Trophoblast cell (in vitro differentiated cells and primary cell): ENCODE measurements at regions not wholly inside any gene's neighbourhood (a gene's known extent, or its start where the extent isn't known, plus 50 kb on each side); places are given as distances from the start of the nearest gene placed in this dataset.

Experiments
- DNase-seq, 2 donors: peaks; one replicate each; pipeline ENCODE4 v3.0.0-alpha.2; 2016
- H2AFZ ChIP-seq: 2 replicates; pipeline ENCODE4 v1.6.1; 2013; ENCODE audit warnings: low read length, moderate library complexity, mild to moderate bottlenecking; ENCODE audit not compliant: insufficient read depth, poor library complexity
- H2AK5ac ChIP-seq: 2 replicates; pipeline ENCODE4 v1.6.1; 2013; ENCODE audit warnings: mild to moderate bottlenecking, low read length
- H2BK120ac ChIP-seq: 2 replicates; pipeline ENCODE4 v1.6.1; 2013; ENCODE audit warnings: low read length, mild to moderate bottlenecking, moderate library complexity; ENCODE audit not compliant: insufficient read depth, poor library complexity
- H2BK12ac ChIP-seq: 2 replicates; pipeline ENCODE4 v1.6.1; 2013; ENCODE audit warnings: mild to moderate bottlenecking, low read length, moderate library complexity
- H2BK5ac ChIP-seq: 2 replicates; pipeline ENCODE4 v1.6.1; 2013; ENCODE audit warnings: low read length, low read depth, moderate library complexity, mild to moderate bottlenecking; ENCODE audit not compliant: poor library complexity
- H3K14ac ChIP-seq: 2 replicates; pipeline ENCODE4 v1.6.1; 2013; ENCODE audit warnings: mild to moderate bottlenecking, low read length
- H3K18ac ChIP-seq: 2 replicates; pipeline ENCODE4 v1.6.1; 2013; ENCODE audit warnings: mild to moderate bottlenecking, low read length
- H3K23ac ChIP-seq: 2 replicates; pipeline ENCODE4 v1.6.1; 2013; ENCODE audit warnings: low read length
- H3K27ac ChIP-seq: 2 replicates; pipeline ENCODE4 v1.5.1; 2013; ENCODE audit warnings: low read depth, mild to moderate bottlenecking, inconsistent platforms, low read length, moderate library complexity
- H3K27me3 ChIP-seq: 2 replicates; pipeline ENCODE4 v1.6.1; 2013; ENCODE audit warnings: inconsistent platforms, mild to moderate bottlenecking, low read length, moderate library complexity; ENCODE audit not compliant: insufficient read depth
- H3K36me3 ChIP-seq, 2 experiments: 1 replicate in 1 of 2; 2 replicates in 1 of 2; pipeline ENCODE4 v1.6.1; 2013; ENCODE audit warnings: low read length in 2 of 2, mild to moderate bottlenecking in 2 of 2, moderate library complexity in 1 of 2; ENCODE audit not compliant: insufficient read depth in 2 of 2, control insufficient read depth in 1 of 2
- H3K4ac ChIP-seq: 2 replicates; pipeline ENCODE4 v1.6.1; 2013; ENCODE audit warnings: low read depth, mild to moderate bottlenecking, low read length, moderate library complexity
- H3K4me1 ChIP-seq, 2 experiments: 1 replicate in 1 of 2; 2 replicates in 1 of 2; pipeline ENCODE4 v1.6.1; 2013; ENCODE audit warnings: low read length in 2 of 2, mild to moderate bottlenecking in 2 of 2, moderate library complexity in 1 of 2; ENCODE audit not compliant: insufficient read depth in 2 of 2, control insufficient read depth in 1 of 2
- H3K4me2 ChIP-seq: 2 replicates; pipeline ENCODE4 v1.6.1; 2013; ENCODE audit warnings: inconsistent platforms, mild to moderate bottlenecking, low read length, moderate library complexity
- H3K4me3 ChIP-seq: 2 replicates; pipeline ENCODE4 v1.5.1; 2013; ENCODE audit warnings: mild to moderate bottlenecking, low read depth, low read length, inconsistent platforms
- H3K79me1 ChIP-seq: one replicate; pipeline ENCODE4 v1.6.1; 2013; ENCODE audit warnings: low read length
- H3K79me2 ChIP-seq: 2 replicates; pipeline ENCODE4 v1.6.1; 2013; ENCODE audit warnings: low read length, mild to moderate bottlenecking; ENCODE audit not compliant: control insufficient read depth, insufficient read depth, poor library complexity
- H3K9ac ChIP-seq: 2 replicates; pipeline ENCODE4 v1.6.1; 2013; ENCODE audit warnings: mild to moderate bottlenecking, low read length
- H3K9me3 ChIP-seq: 2 replicates; pipeline ENCODE4 v1.6.1; 2013; ENCODE audit warnings: low read depth, mild to moderate bottlenecking, control low read depth, inconsistent platforms, low read length; ENCODE audit not compliant: insufficient read depth
- H4K12ac ChIP-seq: 2 replicates; pipeline ENCODE4 v1.6.1; 2013; ENCODE audit warnings: low read depth, mild to moderate bottlenecking, low read length, moderate library complexity
- H4K8ac ChIP-seq: 2 replicates; pipeline ENCODE4 v1.6.1; 2013; ENCODE audit warnings: low read depth, mild to moderate bottlenecking, low read length, moderate library complexity
- H4K91ac ChIP-seq: one replicate; pipeline ENCODE4 v1.6.1; 2013; ENCODE audit warnings: low read depth, mild to moderate bottlenecking, low read length, moderate library complexity
- WGBS: extraction: QIAGEN DNeasy Blood & Tissue Kit; methylation state at CpG from one replicate; pipeline ENCODE4 v1.1.7; 2013; ENCODE audit warnings: missing lambda C conversion rate; ENCODE audit not compliant: insufficient read length, insufficient coverage; ENCODE audit errors: extremely low coverage; 5-methylcytosine and 5-hydroxymethylcytosine counted together

DNA sequence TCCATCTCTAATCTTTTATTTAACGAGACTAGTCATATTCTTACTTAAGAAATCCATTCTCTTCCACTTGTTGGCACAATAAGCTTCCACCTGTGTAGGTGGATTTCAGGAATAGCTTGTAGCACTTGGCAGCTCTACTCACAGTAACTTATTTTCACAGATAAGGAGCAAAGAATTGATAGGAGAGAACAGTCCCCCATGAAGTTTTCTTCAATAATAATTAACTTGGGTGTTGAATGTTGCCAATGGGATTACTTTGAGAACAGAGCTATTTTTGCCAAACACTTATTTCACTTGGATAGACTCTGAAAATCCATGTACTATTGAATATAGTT lies 1388.6 kb upstream of the PIK3C3 start:
- Histone ChIP-seq H3K4me2 (no peak overlapping the region), H3K9ac (no peak overlapping the region), H2AK5ac (no peak overlapping the region), H3K9me3 (no peaks in the 10 kb centered on the region), H3K79me2 (no peaks in the 10 kb centered on the region), H3K4me1 (no peaks in the 10 kb centered on the region), H4K8ac (no peak overlapping the region), H3K79me1 (no peaks in the 10 kb centered on the region), H3K4ac (no peak overlapping the region), H3K4me3 (no peak overlapping the region), H2AFZ (no peak overlapping the region), H2BK120ac (no peak overlapping the region), H4K91ac (no peak overlapping the region), H2BK5ac (no peak overlapping the region), H3K27me3 (no peaks in the 10 kb centered on the region), H3K18ac (no peak overlapping the region), H4K12ac (no peak overlapping the region), H2BK12ac (no peak overlapping the region), H3K27ac (no peak overlapping the region), H3K14ac (no peak overlapping the region), H3K23ac (no peak overlapping the region), H3K36me3 (no peaks in the 10 kb centered on the region)
- WGBS = no CpG with 5 or more reads among the region's 1 CpG
- DNase-seq = no peak

DNA sequence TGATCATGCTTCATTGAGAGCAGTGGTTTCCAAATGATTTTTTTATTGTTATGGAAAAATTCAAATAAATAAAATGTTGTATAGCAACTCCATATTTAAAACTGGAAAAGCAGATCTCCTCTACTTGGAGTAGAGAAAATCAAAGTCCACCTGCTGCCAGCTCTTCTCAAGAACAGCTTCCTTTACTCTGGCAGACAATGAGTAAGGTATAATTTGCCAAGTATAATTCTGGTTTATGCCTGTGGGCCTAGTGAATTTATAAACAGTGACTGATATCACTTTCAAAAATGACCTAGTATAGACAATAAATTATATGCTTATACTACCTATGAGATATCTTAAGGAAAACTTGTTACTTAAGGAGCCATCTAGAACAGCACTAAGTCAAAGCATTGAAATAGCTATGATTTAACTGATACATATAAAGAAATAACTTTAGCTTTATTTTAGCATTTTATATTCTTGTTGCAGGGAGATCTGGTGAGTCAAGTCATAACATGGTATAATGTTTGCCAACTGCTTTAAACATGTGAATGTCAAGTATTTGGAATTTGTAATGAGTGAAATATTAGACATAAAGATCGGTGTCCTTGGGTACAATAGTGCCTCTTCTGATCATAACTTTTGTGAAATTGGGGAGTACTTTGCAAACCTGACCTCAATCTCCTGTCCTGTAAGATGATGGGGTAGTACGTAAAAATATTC lies 1389.1 kb upstream of the PIK3C3 start:
- Histone ChIP-seq H2AFZ (no peak overlapping the region), H2BK120ac (no peak overlapping the region), H2BK12ac (no peak overlapping the region), H4K12ac (no peak overlapping the region), H3K9ac (no peak overlapping the region), H3K27me3 (no peaks in the 10 kb centered on the region), H3K4me1 (no peaks in the 10 kb centered on the region), H2AK5ac (no peak overlapping the region), H3K4me3 (no peak overlapping the region), H2BK5ac (no peak overlapping the region), H3K23ac (no peak overlapping the region), H3K79me2 (no peaks in the 10 kb centered on the region), H3K79me1 (no peaks in the 10 kb centered on the region), H4K91ac (no peak overlapping the region), H3K14ac (no peak overlapping the region), H3K4ac (no peak overlapping the region), H3K18ac (no peak overlapping the region), H4K8ac (no peak overlapping the region), H3K4me2 (no peak overlapping the region), H3K36me3 (no peaks in the 10 kb centered on the region), H3K9me3 (no peaks in the 10 kb centered on the region), H3K27ac (no peak overlapping the region)
- no peak for DNase-seq
- no CpG with 5 or more reads among the region's 2 CpGs for WGBS

- H3K27me3 ChIP-seq = no peaks in the 10 kb centered on the region
These were observed 1395.5 kb upstream of the PIK3C3 start for GRCh38 chr18:40559556-40559955.

GRCh38 chr18:40558706-40559392 lies 1396.2 kb upstream of the PIK3C3 start:
- Histone ChIP-seq H3K4me2 (no peak overlapping the region), H2AK5ac (no peak overlapping the region), H3K18ac (no peak overlapping the region), H3K36me3 (no peaks in the 10 kb centered on the region), H3K79me1 (no peaks in the 10 kb centered on the region), H3K27ac (no peak overlapping the region), H2BK5ac (no peak overlapping the region), H3K4ac (no peak overlapping the region), H3K4me1 (no peaks in the 10 kb centered on the region), H2AFZ (no peak overlapping the region), H2BK120ac (no peak overlapping the region), H3K27me3 (no peaks in the 10 kb centered on the region), H4K91ac (no peak overlapping the region), H3K79me2 (no peaks in the 10 kb centered on the region), H3K14ac (no peak overlapping the region), H3K4me3 (no peak overlapping the region), H4K12ac (no peak overlapping the region), H2BK12ac (no peak overlapping the region), H4K8ac (no peak overlapping the region), H3K9me3 (no peaks in the 10 kb centered on the region), H3K9ac (no peak overlapping the region), H3K23ac (no peak overlapping the region)
- no peak for DNase-seq
- WGBS = no CpG with 5 or more reads among the region's 5 CpGs

More at GRCh38 chr18:40559556-40559955, 1395.5 kb upstream of the PIK3C3 start:
- no peak overlapping the region for H3K9ac ChIP-seq
- no peaks in the 10 kb centered on the region for H3K9me3 ChIP-seq
- no peak overlapping the region for H2BK120ac ChIP-seq
- no peak overlapping the region for H4K91ac ChIP-seq
- no peak overlapping the region for H3K14ac ChIP-seq
- no peak for DNase-seq
- no peaks in the 10 kb centered on the region for H3K4me1 ChIP-seq
- no CpG with 5 or more reads among the region's 3 CpGs for WGBS
- no peak overlapping the region for H2AFZ ChIP-seq
- H4K8ac ChIP-seq = no peak overlapping the region
- H4K12ac ChIP-seq = no peak overlapping the region
- H3K79me1 ChIP-seq = no peaks in the 10 kb centered on the region
- no peak overlapping the region for H3K27ac ChIP-seq
- H3K4me2 ChIP-seq = no peak overlapping the region
- H3K4ac ChIP-seq = no peak overlapping the region
- H3K23ac ChIP-seq = no peak overlapping the region
- H2AK5ac ChIP-seq = no peak overlapping the region
- H3K4me3 ChIP-seq = no peak overlapping the region
- H3K79me2 ChIP-seq = no peaks in the 10 kb centered on the region
- no peak overlapping the region for H3K18ac ChIP-seq
- no peaks in the 10 kb centered on the region for H3K36me3 ChIP-seq
- no peak overlapping the region for H2BK5ac ChIP-seq
- H2BK12ac ChIP-seq = no peak overlapping the region
